ENCODE measurements at regions not wholly inside any gene's neighbourhood (a gene's known extent, or its start where the extent isn't known, plus 50 kb on each side); places are given as distances from the start of the nearest gene placed in this dataset.
A peak's percentile ranks its signal among the peaks of the same experiment; 100 is the strongest.

DNA sequence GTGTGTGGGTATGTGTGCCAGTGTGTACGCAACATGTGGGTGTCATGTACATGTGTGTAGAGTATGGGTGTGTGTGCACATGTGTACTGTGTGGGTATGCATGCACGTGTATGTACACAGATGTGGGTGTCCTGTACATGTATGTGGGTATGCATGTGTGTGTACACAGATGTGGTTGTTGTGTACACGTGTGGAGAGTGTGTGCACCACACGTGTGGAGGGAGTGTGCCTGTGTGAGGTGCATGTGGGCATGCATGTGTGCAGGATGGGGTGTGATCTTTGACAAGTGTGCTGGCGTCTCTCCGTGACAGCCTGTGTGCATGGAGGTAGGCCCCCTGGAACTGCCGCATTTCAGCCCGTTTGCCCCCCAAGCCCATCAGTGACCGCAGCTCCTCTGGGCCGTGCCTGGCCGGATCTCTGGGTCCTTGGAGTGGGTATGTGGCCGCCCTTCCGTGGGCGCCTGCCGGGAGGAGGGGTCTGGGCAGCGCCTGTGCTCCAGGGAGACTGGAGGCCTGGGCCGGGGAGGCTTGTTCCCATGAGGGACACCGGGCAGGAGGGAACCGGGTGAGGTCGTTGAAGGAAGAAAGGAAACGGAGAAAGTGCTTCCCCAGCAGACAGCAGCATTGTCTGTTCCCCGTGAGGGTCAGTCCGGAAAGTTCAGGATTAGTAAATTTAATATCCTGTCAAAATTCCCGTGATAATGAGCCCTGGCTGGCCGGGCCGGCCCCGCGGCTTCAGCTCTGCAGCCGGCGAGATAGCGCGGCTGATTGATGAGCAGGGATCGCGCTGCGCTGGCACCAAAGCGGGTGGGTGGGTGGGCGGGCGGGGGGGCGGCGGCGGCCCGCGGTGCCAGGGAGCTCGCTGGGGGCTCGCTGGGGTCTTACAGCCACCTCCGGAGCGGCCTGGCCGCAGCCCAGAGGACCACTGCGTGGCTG, 91.1 kb upstream of the SOX1 start:
- Mint-ChIP-seq H3K27ac (no peak overlapping the region), H3K4me1 (peaks cover 0 to 4% (median 0%) of the 10 kb centered on the region in 3 donors), H3K36me3 (no peaks in the 10 kb centered on the region), H3K4me3 (no peak overlapping the region), H3K9me3 (peaks cover 10 to 12% (median 11%) of the 10 kb centered on the region in 3 donors), H3K27me3 (peaks cover 9% of the 10 kb centered on the region)

DNA sequence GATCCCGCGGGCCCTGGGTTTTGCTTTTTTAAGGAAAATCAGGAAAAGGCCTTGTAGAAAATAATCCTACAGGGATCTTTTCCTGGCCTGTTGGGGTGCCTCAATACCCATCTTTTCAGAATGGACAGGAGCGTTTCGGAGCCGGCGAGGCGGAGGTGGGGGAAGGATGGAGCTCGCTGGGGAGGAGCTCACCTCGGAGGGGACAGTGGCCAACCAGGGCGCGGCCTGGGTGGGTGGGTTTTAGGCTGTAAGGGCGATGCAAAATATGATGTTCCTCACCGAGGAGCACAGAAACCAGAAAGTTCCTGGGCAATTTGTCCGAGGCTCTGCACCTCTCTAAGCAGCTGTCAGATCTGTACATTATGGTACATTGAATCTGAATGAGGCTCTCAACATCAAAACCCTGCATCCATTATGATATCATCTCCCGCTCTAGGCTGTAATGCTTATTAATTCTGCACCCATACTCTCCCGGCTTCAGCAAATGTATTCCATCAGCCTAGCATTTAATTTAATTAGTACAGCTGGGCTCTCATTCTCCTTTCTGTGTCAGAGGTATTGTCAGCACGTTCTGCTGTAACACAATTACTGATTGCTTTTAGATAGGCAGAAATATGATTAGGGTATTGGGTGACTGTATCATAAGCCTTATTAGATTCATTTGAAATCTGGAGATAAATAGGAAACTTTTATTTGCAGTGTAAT, 90.3 kb upstream of the SOX1 start:
- H3K4me3 Mint-ChIP-seq = no peak overlapping the region
- peaks cover 4% of the 10 kb centered on the region for H3K27me3 Mint-ChIP-seq
- peaks cover 10 to 12% (median 11%) of the 10 kb centered on the region in 3 donors for H3K9me3 Mint-ChIP-seq
- H3K4me1 Mint-ChIP-seq = peaks cover 0 to 4% (median 0%) of the 10 kb centered on the region in 3 donors
- H3K36me3 Mint-ChIP-seq = no peaks in the 10 kb centered on the region
- no peak overlapping the region for H3K27ac Mint-ChIP-seq

DNA sequence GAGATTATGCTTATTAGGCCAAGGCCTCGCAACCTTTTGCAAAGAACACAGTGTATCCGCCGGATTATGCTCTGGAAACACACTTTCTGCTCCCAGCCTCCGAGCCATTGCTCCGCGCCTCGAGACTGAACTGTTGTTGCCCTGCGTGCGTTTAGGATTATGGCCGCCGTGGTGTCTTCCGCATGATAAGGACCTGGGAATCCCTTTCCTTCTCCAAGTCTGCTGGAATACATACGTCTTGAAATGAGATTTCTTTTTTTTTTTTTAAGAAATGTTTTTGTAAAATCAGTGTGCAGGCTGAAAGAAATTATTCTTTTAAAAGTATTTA, 89.8 kb upstream of the SOX1 start:
- Mint-ChIP-seq H3K36me3 (no peaks in the 10 kb centered on the region), H3K9me3 (peaks cover 10 to 13% (median 11%) of the 10 kb centered on the region in 3 donors), H3K4me1 (peaks cover 0 to 4% (median 0%) of the 10 kb centered on the region in 3 donors), H3K27me3 (peaks cover 3% of the 10 kb centered on the region), H3K27ac (no peak overlapping the region), H3K4me3 (no peak overlapping the region)

DNA sequence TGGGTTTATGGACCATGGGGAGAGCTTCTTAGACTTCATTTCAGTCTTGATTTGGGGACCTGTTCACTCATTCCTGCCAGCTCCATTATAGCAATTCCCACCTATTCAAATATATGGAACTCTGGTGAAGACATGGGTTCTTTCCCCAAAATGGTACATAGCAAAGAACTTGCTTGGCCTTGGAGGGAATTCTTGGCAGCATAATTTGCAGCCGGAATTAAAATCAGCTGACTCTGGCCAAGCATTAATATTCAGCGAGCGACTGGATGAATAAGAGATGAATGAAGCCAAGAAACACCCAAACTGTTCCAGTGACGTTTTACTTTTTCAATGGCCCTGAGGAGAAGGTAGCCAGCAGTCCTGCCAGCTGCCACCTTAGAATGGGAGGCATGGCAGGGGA, 88.4 kb upstream of the SOX1 start:
- no peak overlapping the region for H3K27ac Mint-ChIP-seq
- peaks cover 10 to 13% (median 11%) of the 10 kb centered on the region in 3 donors for H3K9me3 Mint-ChIP-seq
- no peaks in the 10 kb centered on the region for H3K36me3 Mint-ChIP-seq
- peak overlapping the region in 1 of 4 donors; percentile 54 for H3K4me3 Mint-ChIP-seq
- H3K27me3 Mint-ChIP-seq = peaks cover 3% of the 10 kb centered on the region
- peaks cover 0 to 4% (median 0%) of the 10 kb centered on the region in 3 donors for H3K4me1 Mint-ChIP-seq

- Mint-ChIP-seq H3K27me3 (peaks cover 3% of the 10 kb centered on the region), H3K9me3 (peaks cover 0 to 8% (median 4%) of the 10 kb centered on the region in 3 donors)
Observed at GRCh38 chr13:111980146-111980929, 86.6 kb upstream of the SOX1 start.

GRCh38 chr13:111981006-111981405, 85.9 kb upstream of the SOX1 start:
- Mint-ChIP-seq H3K4me3 (no peak overlapping the region), H3K4me1 (no peaks in the 10 kb centered on the region), H3K27me3 (peaks cover 3% of the 10 kb centered on the region), H3K9me3 (peaks cover 0 to 8% (median 1%) of the 10 kb centered on the region in 3 donors), H3K27ac (no peak overlapping the region), H3K36me3 (no peaks in the 10 kb centered on the region)

More at GRCh38 chr13:111980146-111980929, 86.6 kb upstream of the SOX1 start:
- Mint-ChIP-seq H3K36me3 (no peaks in the 10 kb centered on the region), H3K4me1 (peaks cover 0 to under 1% (median 0%) of the 10 kb centered on the region in 3 donors), H3K27ac (no peak overlapping the region), H3K4me3 (no peak overlapping the region)

GRCh38 chr13:111981446-111982165, 85.3 kb upstream of the SOX1 start:
- Mint-ChIP-seq H3K27me3 (peaks cover 3% of the 10 kb centered on the region), H3K9me3 (peaks cover 0 to 8% (median 1%) of the 10 kb centered on the region in 3 donors), H3K4me1 (no peaks in the 10 kb centered on the region), H3K36me3 (no peaks in the 10 kb centered on the region), H3K27ac (no peak overlapping the region), H3K4me3 (no peak overlapping the region)

DNA sequence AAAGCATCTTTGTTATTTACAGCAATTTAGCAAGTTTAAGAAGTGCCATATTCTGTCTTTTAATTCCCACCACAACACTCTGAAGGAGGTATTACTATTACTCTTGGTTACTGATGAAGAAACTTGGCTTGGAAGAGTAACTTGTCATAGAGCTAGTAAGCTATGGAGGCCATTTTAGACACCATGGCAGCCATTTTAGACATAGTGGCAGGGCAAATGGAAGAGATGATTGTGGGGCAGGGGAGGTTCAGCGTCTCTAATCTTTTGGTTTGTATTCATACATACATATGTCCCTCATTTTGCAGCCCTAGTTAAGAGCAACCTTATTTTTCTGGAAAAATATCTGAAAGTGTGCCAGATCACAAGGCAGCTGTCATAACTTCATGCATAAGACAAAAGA, 82.6 kb upstream of the SOX1 start:
- H3K4me3 Mint-ChIP-seq = no peak overlapping the region
- no peak overlapping the region for H3K27ac Mint-ChIP-seq
- no peaks in the 10 kb centered on the region for H3K4me1 Mint-ChIP-seq
- no peaks in the 10 kb centered on the region for H3K36me3 Mint-ChIP-seq
- peaks cover 3% of the 10 kb centered on the region for H3K27me3 Mint-ChIP-seq
- peaks cover 1 to 7% (median 6%) of the 10 kb centered on the region in 3 donors for H3K9me3 Mint-ChIP-seq

- Mint-ChIP-seq H3K4me1 (no peaks in the 10 kb centered on the region), H3K27me3 (no peaks in the 10 kb centered on the region), H3K4me3 (no peak overlapping the region), H3K27ac (no peak overlapping the region), H3K36me3 (no peaks in the 10 kb centered on the region), H3K9me3 (peaks cover 5 to 22% (median 6%) of the 10 kb centered on the region in 3 donors)
Observed at GRCh38 chr13:111990362-111990761, 76.6 kb upstream of the SOX1 start.

- Mint-ChIP-seq H3K27me3 (no peaks in the 10 kb centered on the region), H3K36me3 (no peaks in the 10 kb centered on the region), H3K4me3 (no peak overlapping the region), H3K4me1 (no peaks in the 10 kb centered on the region), H3K27ac (no peak overlapping the region), H3K9me3 (peaks cover 3 to 22% (median 5%) of the 10 kb centered on the region in 3 donors)
Observed at GRCh38 chr13:111992911-111993310, 74.0 kb upstream of the SOX1 start.

DNA sequence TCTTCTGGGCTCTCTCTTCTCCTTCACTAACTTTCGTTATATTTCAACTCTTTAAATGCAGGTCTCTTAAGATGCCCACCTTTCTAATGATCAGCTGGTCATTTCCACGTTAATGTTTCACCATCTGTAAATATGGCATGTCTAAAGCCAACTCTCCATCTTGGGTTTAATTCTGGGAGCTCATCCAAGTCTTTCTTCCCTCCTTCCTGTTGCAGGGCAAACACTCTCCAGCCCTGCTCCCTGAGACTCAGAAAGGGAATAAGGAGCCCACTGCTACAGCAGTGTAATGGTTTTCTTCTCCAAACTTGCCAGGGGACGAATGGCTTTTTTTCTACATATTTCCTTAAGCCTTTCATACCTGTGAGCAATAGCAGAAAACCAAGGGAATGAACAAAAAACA, 73.3 kb upstream of the SOX1 start:
- peaks cover 3 to 22% (median 5%) of the 10 kb centered on the region in 3 donors for H3K9me3 Mint-ChIP-seq
- H3K4me1 Mint-ChIP-seq = no peaks in the 10 kb centered on the region
- H3K27ac Mint-ChIP-seq = no peak overlapping the region
- no peaks in the 10 kb centered on the region for H3K27me3 Mint-ChIP-seq
- H3K36me3 Mint-ChIP-seq = no peaks in the 10 kb centered on the region
- no peak overlapping the region for H3K4me3 Mint-ChIP-seq

DNA sequence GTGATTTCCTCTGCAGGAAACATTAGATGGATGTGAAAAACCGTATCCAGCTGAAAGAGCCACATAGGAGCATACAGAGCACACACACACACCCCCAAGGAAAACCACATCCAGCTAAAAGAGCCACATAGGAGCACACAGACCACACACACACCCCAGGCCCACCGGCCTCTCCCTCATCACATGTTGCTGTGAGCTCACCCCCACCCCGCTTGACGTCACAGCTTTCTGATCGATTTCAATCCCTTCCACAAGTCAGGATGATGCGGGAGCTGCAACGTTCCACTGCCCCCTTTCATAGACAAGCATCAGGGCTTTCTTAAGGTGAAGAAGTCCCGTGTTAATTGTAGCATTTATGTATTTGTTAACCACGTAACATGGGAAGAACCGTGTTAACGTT, 72.4 kb upstream of the SOX1 start:
- Mint-ChIP-seq H3K4me3 (no peak overlapping the region), H3K4me1 (no peaks in the 10 kb centered on the region), H3K27ac (no peak overlapping the region), H3K9me3 (peaks cover 3 to 15% (median 5%) of the 10 kb centered on the region in 3 donors), H3K36me3 (no peaks in the 10 kb centered on the region), H3K27me3 (no peaks in the 10 kb centered on the region)

DNA sequence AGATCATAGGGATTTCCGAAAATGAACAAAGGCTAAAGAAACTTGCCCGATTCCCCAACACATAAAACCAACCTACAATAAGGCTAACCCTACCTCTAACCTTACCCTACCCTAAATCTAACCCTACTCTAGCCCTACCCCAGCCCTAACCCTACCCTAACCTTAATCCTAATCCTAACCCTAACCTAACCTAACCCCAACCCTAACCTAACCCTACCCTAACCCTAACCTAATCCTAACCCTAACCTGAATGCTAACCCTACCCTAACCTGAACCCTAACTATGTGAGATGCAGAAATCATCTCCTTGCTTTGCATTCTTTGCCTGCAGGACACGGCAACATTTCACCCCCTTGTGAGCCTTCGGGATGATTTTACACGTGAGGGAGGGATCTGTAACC, 67.6 kb upstream of the SOX1 start:
- H3K4me3 Mint-ChIP-seq = no peak overlapping the region

GRCh38 chr13:112000888-112001287, 66.1 kb upstream of the SOX1 start:
- Mint-ChIP-seq H3K4me1 (no peaks in the 10 kb centered on the region), H3K27ac (no peak overlapping the region), H3K9me3 (peaks cover 0 to 6% (median 0%) of the 10 kb centered on the region in 3 donors), H3K36me3 (no peaks in the 10 kb centered on the region), H3K27me3 (no peaks in the 10 kb centered on the region), H3K4me3 (no peak overlapping the region)

More for the DNA sequence above, 67.6 kb upstream of the SOX1 start:
- no peaks in the 10 kb centered on the region for H3K36me3 Mint-ChIP-seq
- no peaks in the 10 kb centered on the region for H3K4me1 Mint-ChIP-seq
- H3K27me3 Mint-ChIP-seq = no peaks in the 10 kb centered on the region
- peaks cover 0 to 4% (median 0%) of the 10 kb centered on the region in 3 donors for H3K9me3 Mint-ChIP-seq
- no peak overlapping the region for H3K27ac Mint-ChIP-seq

Measured in IgD-negative memory B cell (primary cell).